RWPE1 (cell line): ENCODE measurements at regions not wholly inside any gene's neighbourhood (a gene's known extent, or its start where the extent isn't known, plus 50 kb on each side); places are given as distances from the start of the nearest gene placed in this dataset.
"Not testable (repeated sequence)": the region's sequence is repeated elsewhere in the genome, so short reads cannot be mapped to it uniquely, and the experiment has no call there.

Source experiments
- CTCF ChIA-PET: fragments of 350-600 bp; sonication (Branson Sonifier 250); formaldehyde crosslinking; extraction: SDS; loops from one replicate; lab custom pipeline; 2021; lab: Yijun Ruan, JAX
- POLR2A ChIA-PET: fragments of 400-600 bp; formaldehyde crosslinking; extraction: SDS; loops from one replicate; lab custom pipeline; 2020; ENCODE audit warnings: antibody characterized with exemption; ENCODE audit not compliant: low non-redundant PET; lab: Yijun Ruan, JAX
- DNase-seq: peaks from one replicate; pipeline ENCODE4 v3.0.0; 2012; ENCODE audit warnings: low spot score
- H3K27ac ChIP-seq: fragments of 450-650 bp; 2 replicates; pipeline ENCODE4 v1.5.1; 2017
- TF ChIP-seq, protein P1 (sequence below): fragments of 450-650 bp; conservative IDR thresholded peaks from 2 replicates; pipeline ENCODE4 v1.5.1; 2017; ENCODE audit warnings: low read depth, mild to moderate bottlenecking

DNA sequence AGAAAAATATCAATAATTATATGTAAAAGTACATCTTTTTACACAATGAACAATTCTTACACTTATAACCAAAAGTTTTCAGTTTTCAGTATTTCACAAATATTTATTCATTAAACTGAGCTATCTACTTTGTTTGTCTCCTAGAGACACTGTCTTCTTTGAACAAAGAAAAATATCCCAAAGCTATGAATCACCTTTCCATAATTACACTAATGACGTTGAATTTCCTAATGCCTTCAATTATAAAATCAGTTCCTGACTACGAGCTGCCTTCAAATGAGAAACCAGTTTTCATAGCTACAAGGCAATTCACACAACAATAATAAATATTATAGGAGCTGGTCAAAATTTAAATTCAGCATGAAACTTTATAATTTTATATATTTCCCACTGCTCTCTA lies 201.8 kb upstream of the BRINP3 start:
- TF ChIP-seq, protein P1, sequence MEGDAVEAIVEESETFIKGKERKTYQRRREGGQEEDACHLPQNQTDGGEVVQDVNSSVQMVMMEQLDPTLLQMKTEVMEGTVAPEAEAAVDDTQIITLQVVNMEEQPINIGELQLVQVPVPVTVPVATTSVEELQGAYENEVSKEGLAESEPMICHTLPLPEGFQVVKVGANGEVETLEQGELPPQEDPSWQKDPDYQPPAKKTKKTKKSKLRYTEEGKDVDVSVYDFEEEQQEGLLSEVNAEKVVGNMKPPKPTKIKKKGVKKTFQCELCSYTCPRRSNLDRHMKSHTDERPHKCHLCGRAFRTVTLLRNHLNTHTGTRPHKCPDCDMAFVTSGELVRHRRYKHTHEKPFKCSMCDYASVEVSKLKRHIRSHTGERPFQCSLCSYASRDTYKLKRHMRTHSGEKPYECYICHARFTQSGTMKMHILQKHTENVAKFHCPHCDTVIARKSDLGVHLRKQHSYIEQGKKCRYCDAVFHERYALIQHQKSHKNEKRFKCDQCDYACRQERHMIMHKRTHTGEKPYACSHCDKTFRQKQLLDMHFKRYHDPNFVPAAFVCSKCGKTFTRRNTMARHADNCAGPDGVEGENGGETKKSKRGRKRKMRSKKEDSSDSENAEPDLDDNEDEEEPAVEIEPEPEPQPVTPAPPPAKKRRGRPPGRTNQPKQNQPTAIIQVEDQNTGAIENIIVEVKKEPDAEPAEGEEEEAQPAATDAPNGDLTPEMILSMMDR, result no peak
- ChIA-PET CTCF (interaction anchor here (0.6 kb wide), 1 partner anchor 1795 kb away, joined by 3 read pairs; no protein-coding TSS in a partner anchor), POLR2A (no interaction called here)
- peak; percentile 19 for DNase-seq
- H3K27ac ChIP-seq, result no peak overlapping the region

DNA sequence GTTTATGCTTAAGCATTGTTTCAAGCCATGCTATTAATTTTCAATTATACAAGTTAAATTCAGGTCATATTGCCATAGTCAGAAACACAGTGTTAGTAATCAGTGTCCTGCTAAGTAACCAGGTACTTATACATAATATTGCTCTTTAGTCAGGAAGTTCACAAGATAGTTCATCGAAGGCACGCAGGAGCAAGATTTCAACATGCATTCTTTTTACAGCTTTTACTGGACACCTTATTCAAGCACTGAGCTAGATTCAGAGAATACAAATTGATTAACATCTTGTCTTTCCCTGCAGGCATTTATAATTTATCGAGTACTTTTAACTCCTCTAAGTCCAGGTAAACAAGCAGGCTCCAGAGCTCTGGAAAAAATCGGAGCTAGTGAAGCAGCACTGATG lies 202.3 kb upstream of the BRINP3 start:
- no peak overlapping the region for H3K27ac ChIP-seq
- CTCF ChIA-PET, result no interaction called here
- POLR2A ChIA-PET, result no interaction called here
- TF ChIP-seq, protein P1, result no peak
- no peak for DNase-seq

DNA sequence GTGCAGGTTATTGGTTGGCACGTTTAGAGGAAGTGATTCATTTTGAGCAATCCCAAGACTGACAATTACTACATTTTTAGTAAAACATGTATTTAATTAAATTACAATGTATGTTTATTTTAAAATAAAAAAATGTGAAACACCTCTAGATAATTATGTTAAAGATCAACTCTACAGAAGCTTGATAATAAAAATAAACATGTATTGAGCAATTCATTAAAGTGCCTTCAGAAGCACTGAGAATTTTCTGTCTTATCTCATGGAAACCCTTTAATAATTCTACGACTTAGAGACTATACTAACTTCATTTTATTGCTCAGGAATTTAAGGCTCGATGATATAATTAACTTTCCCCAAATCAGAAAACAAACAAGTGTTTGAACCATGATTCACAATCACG lies 208.0 kb upstream of the BRINP3 start:
- DNase-seq, result no peak
- ChIA-PET CTCF (no interaction called here), POLR2A (no interaction called here)
- TF ChIP-seq, protein P1, result no peak
- H3K27ac ChIP-seq, result no peak overlapping the region

DNA sequence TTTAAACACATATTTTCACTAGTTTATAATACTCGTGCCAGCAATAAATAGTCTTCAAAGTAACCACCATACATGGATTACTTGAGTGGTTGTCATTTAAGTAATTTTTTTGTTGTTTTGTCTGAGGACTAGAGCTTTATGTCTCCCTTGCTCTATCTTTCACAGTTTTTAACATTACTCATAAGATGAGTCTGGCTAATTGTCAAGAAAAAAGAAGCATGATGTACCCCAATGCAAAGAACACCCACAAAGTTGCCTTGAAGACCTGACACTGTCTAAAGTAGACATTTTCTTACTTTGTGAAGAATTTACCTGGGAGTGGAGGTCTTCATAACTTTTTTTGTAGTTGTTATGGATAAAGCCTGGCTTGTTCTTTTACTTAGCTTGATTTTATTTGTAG lies 210.4 kb upstream of the BRINP3 start:
- ChIA-PET CTCF (no interaction called here), POLR2A (no interaction called here)
- DNase-seq, result no peak
- TF ChIP-seq, protein P1, result no peak
- no peak overlapping the region for H3K27ac ChIP-seq

DNA sequence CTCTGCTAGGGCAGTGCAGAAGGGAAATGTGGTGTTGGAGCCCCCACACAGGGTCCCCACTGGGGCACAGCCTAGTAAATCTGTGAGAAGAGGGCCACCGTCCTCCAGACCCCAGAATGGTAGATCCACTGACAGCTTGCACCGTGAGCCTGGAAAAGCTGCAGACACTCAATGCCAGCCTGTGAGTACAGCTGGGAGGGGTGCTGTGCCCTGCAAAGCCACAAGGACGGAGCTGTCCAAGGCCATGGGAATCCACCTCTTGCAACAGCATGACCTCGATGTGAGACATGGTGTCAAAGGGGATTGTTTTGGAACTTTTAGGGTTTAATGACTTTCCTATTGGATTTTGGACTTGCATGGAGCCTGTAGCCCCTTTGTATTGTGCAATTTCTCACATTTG lies 220.8 kb upstream of the BRINP3 start:
- CTCF ChIA-PET, POLR2A ChIA-PET, H3K27ac ChIP-seq, DNase-seq: not testable (repeated sequence)

DNA sequence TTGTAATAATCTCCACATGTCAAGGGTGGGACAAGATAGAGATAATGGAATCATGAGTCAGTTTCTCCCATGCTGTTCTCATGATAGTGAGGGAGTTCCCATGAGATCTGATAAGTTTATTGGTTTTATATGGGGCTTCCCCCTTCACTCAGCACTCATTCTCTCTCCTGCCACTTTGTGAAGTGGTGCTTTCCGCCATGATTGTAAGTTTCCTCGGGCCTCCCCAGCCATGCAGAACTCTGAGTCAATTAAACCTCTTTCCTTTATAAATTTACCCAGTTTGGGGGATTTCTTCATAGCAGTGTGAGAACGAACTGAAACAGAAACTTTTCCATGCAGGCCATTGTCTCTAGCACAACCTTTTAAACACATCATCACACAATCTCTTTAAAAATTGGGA lies 221.5 kb upstream of the BRINP3 start:
- TF ChIP-seq, protein P1, result no peak
- ChIA-PET POLR2A (no interaction called here), CTCF (no interaction called here)
- no peak for DNase-seq
- H3K27ac ChIP-seq, result no peak overlapping the region

DNA sequence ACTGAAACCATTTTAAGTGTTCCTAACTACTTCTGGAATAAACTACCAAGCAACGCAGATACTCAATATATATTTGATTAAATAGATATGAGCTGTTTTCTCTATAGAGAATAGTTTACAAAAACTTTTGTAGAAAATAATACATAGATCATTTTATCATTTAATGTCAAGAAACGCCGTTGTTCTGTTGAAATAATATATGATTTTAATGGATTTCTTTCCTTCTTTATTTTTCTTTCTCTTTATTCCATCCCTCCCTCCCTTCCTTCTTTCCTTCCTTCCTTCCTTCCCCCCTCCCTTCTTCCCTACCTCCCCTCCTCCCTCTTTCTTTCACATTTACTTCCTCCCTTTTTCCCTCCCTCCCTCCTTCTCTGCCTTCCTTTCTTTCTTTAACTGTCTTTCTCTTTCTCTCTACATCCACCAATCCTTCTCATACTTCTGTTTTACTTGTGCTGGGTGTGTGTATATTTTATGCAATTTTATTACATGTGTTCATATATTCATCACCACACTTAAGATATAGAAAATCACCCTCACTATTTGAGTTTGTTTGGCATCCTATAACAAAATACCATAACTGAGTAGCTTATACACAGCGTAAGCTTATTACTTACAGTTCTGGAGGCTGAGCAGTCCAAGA lies 230.9 kb upstream of the BRINP3 start:
- POLR2A ChIA-PET, result no interaction called here
- TF ChIP-seq, protein P1, result no peak

More for the DNA sequence above, 230.9 kb upstream of the BRINP3 start:
- CTCF ChIA-PET, result interaction anchor here (0.6 kb wide), 2 partner anchors 58 to 913 kb away, joined by 3 read pairs; no protein-coding TSS in a partner anchor
- H3K27ac ChIP-seq, result no peak overlapping the region
- DNase-seq, result no peak
